Type B pancreatic cell (in vitro differentiated cells): ENCODE measurements at regions not wholly inside any gene's neighbourhood (a gene's known extent, or its start where the extent isn't known, plus 50 kb on each side); places are given as distances from the start of the nearest gene placed in this dataset.
A peak's percentile ranks its signal among the peaks of the same experiment; 100 is the strongest.

Experiments used
- DNase-seq: peaks from one replicate; pipeline ENCODE4 v3.0.0; 2021; ENCODE audit warnings: mixed read lengths; ENCODE audit not compliant: unreplicated experiment; ENCODE audit errors: extremely low spot score
- H3K27ac Mint-ChIP-seq: 2 replicates; pipeline ENCODE4 v1.8.0; 2021; ENCODE audit warnings: mild to moderate bottlenecking, mixed read lengths
- H3K27me3 Mint-ChIP-seq: 2 replicates; pipeline ENCODE4 v1.8.0; 2021; ENCODE audit warnings: mixed read lengths
- H3K36me3 Mint-ChIP-seq: 2 replicates; pipeline ENCODE4 v1.8.0; 2021; ENCODE audit warnings: mixed read lengths
- H3K4me1 Mint-ChIP-seq: one replicate; pipeline ENCODE4 v1.8.0; 2021; ENCODE audit warnings: mixed read lengths; ENCODE audit not compliant: unreplicated experiment
- H3K4me3 Mint-ChIP-seq: 2 replicates; pipeline ENCODE4 v1.8.0; 2021; ENCODE audit warnings: mild to moderate bottlenecking, mixed read lengths
- H3K9me3 Mint-ChIP-seq: 2 replicates; pipeline ENCODE4 v1.8.0; 2021; ENCODE audit warnings: mixed read lengths
- CTCF ChIP-seq: fragments of 200-600 bp; sonication (generic); conservative IDR thresholded peaks from 2 replicates; pipeline ENCODE4 v1.5.0; 2021; ENCODE audit warnings: antibody characterized with exemption, mild to moderate bottlenecking

GRCh38 chr5:117095346-117096332 is 521.0 kb upstream of the SEMA6A start:
- H3K27me3 Mint-ChIP-seq, result no peaks in the 10 kb centered on the region
- H3K27ac Mint-ChIP-seq, result peak overlapping the region; percentile 18
- DNase-seq, result no peak

GRCh38 chr5:117094114-117094815 is 519.6 kb upstream of the SEMA6A start:
- TF ChIP-seq CTCF, result no peak
- no peak for DNase-seq
- H3K27ac Mint-ChIP-seq, result no peak overlapping the region
- H3K36me3 Mint-ChIP-seq, result no peaks in the 10 kb centered on the region
- H3K4me1 Mint-ChIP-seq, result peaks cover 24% of the 10 kb centered on the region
- no peaks in the 10 kb centered on the region for H3K27me3 Mint-ChIP-seq
- no peak overlapping the region for H3K4me3 Mint-ChIP-seq
- no peaks in the 10 kb centered on the region for H3K9me3 Mint-ChIP-seq

More at GRCh38 chr5:117095346-117096332, 521.0 kb upstream of the SEMA6A start:
- Mint-ChIP-seq H3K4me1 (peaks cover 24% of the 10 kb centered on the region), H3K36me3 (no peaks in the 10 kb centered on the region), H3K4me3 (peak overlapping the region; percentile 38), H3K9me3 (no peaks in the 10 kb centered on the region)
- TF ChIP-seq CTCF, result no peak

GRCh38 chr5:117093653-117094052 is 519.0 kb upstream of the SEMA6A start:
- H3K27me3 Mint-ChIP-seq, result no peaks in the 10 kb centered on the region
- no peak overlapping the region for H3K4me3 Mint-ChIP-seq
- H3K36me3 Mint-ChIP-seq, result no peaks in the 10 kb centered on the region
- no peak for DNase-seq
- H3K9me3 Mint-ChIP-seq, result no peaks in the 10 kb centered on the region
- no peak for TF ChIP-seq CTCF
- no peak overlapping the region for H3K27ac Mint-ChIP-seq
- peaks cover 24% of the 10 kb centered on the region for H3K4me1 Mint-ChIP-seq

- no peak for TF ChIP-seq CTCF
Observed at GRCh38 chr5:117089001-117089400, 514.4 kb upstream of the SEMA6A start.

GRCh38 chr5:117088176-117088575 is 513.6 kb upstream of the SEMA6A start:
- DNase-seq, result no peak
- H3K27me3 Mint-ChIP-seq, result no peaks in the 10 kb centered on the region
- peaks cover under 1% of the 10 kb centered on the region for H3K4me1 Mint-ChIP-seq
- TF ChIP-seq CTCF, result no peak
- H3K9me3 Mint-ChIP-seq, result no peaks in the 10 kb centered on the region
- H3K36me3 Mint-ChIP-seq, result no peaks in the 10 kb centered on the region
- H3K4me3 Mint-ChIP-seq, result no peak overlapping the region
- H3K27ac Mint-ChIP-seq, result no peak overlapping the region

More at GRCh38 chr5:117089001-117089400, 514.4 kb upstream of the SEMA6A start:
- Mint-ChIP-seq H3K27me3 (no peaks in the 10 kb centered on the region), H3K27ac (no peak overlapping the region), H3K36me3 (no peaks in the 10 kb centered on the region), H3K9me3 (no peaks in the 10 kb centered on the region), H3K4me3 (no peak overlapping the region), H3K4me1 (no peaks in the 10 kb centered on the region)
- DNase-seq, result no peak
